Osteoblast (primary cell): ENCODE measurements at regions not wholly inside any gene's neighbourhood (a gene's known extent, or its start where the extent isn't known, plus 50 kb on each side); places are given as distances from the start of the nearest gene placed in this dataset.

Experiments used
- DNase-seq: peaks from one replicate; pipeline ENCODE4 v3.0.0; 2011; ENCODE audit warnings: low spot score, mixed read lengths; ENCODE audit not compliant: insufficient read length; ENCODE audit errors: missing footprints
- H2AFZ ChIP-seq: 2 replicates; pipeline ENCODE4 v1.6.0; 2011; ENCODE audit warnings: mild to moderate bottlenecking, low read length
- H3K27ac ChIP-seq: 2 replicates; pipeline ENCODE4 v1.5.1; 2011; ENCODE audit warnings: mild to moderate bottlenecking, low read depth, low read length, moderate library complexity
- H3K27me3 ChIP-seq: 2 replicates; pipeline ENCODE4 v1.6.0; 2012; ENCODE audit warnings: mild to moderate bottlenecking, control low read depth, inconsistent platforms, low read length, moderate library complexity; ENCODE audit not compliant: insufficient read depth
- H3K36me3 ChIP-seq: 2 replicates; pipeline ENCODE4 v1.5.1; 2011; ENCODE audit warnings: mild to moderate bottlenecking, low read length, control low read depth, moderate library complexity; ENCODE audit not compliant: insufficient read depth
- H3K4me1 ChIP-seq: 2 replicates; pipeline ENCODE4 v1.5.1; 2011; ENCODE audit warnings: mild to moderate bottlenecking, low read length, control low read depth, moderate library complexity; ENCODE audit not compliant: insufficient read depth
- H3K4me2 ChIP-seq: 2 replicates; pipeline ENCODE4 v1.6.0; 2011; ENCODE audit warnings: mild to moderate bottlenecking, low read length; ENCODE audit not compliant: insufficient read depth
- H3K4me3 ChIP-seq: fragments of 200-600 bp; sonication (generic); 3 replicates; pipeline ENCODE4 v1.5.1; 2012; ENCODE audit warnings: mild to moderate bottlenecking, low read length, inconsistent platforms; ENCODE audit not compliant: insufficient read depth
- H3K79me2 ChIP-seq: 2 replicates; pipeline ENCODE4 v1.6.0; 2012; ENCODE audit warnings: mild to moderate bottlenecking, low read length, control low read depth, inconsistent platforms; ENCODE audit not compliant: insufficient read depth
- H3K9me3 ChIP-seq: 2 replicates; pipeline ENCODE4 v1.5.1; 2011; ENCODE audit warnings: low read depth, low read length, control low read depth
- H4K20me1 ChIP-seq: 2 replicates; pipeline ENCODE4 v1.6.0; 2012; ENCODE audit warnings: mild to moderate bottlenecking, low read length, control low read depth; ENCODE audit not compliant: insufficient read depth
- TF ChIP-seq, protein P1 (sequence below): IDR thresholded peaks from 2 replicates; pipeline ENCODE4 v1.5.1; 2011; ENCODE audit warnings: mild to moderate bottlenecking, low read depth, low read length, moderate library complexity; ENCODE audit errors: extremely low read depth

DNA sequence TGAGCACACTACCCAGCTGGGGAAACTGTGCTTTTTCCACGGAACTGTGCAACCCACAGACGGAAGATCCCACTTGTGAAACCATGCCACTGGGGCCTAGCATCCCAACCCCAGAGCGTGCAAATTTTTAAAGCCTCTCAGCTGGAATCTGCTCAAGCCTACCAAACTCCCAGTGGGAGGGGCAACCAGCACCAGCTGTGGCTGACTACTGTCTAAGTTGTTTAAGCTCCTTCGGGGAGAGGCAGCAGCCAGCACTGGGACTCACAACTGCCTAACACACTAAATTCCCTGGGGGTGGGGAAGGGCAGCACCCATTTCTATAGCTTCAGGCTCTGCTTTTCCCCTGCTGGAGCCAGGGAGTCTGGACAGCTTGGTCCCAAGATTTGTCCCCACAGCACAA, 287.6 kb upstream of the MSX2 start:
- H3K9me3 ChIP-seq = no peaks in the 10 kb centered on the region
- H4K20me1 ChIP-seq = no peaks in the 10 kb centered on the region
- no peak overlapping the region for H2AFZ ChIP-seq
- no peak for DNase-seq
- TF ChIP-seq, protein P1, sequence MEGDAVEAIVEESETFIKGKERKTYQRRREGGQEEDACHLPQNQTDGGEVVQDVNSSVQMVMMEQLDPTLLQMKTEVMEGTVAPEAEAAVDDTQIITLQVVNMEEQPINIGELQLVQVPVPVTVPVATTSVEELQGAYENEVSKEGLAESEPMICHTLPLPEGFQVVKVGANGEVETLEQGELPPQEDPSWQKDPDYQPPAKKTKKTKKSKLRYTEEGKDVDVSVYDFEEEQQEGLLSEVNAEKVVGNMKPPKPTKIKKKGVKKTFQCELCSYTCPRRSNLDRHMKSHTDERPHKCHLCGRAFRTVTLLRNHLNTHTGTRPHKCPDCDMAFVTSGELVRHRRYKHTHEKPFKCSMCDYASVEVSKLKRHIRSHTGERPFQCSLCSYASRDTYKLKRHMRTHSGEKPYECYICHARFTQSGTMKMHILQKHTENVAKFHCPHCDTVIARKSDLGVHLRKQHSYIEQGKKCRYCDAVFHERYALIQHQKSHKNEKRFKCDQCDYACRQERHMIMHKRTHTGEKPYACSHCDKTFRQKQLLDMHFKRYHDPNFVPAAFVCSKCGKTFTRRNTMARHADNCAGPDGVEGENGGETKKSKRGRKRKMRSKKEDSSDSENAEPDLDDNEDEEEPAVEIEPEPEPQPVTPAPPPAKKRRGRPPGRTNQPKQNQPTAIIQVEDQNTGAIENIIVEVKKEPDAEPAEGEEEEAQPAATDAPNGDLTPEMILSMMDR = no peak
- H3K4me3 ChIP-seq = no peak overlapping the region
- H3K27me3 ChIP-seq = no peaks in the 10 kb centered on the region
- no peaks in the 10 kb centered on the region for H3K36me3 ChIP-seq
- no peak overlapping the region for H3K27ac ChIP-seq
- no peak overlapping the region for H3K4me2 ChIP-seq
- H3K79me2 ChIP-seq = no peaks in the 10 kb centered on the region
- no peaks in the 10 kb centered on the region for H3K4me1 ChIP-seq

- Histone ChIP-seq H3K4me1 (no peaks in the 10 kb centered on the region), H3K4me3 (no peak overlapping the region), H3K27me3 (no peaks in the 10 kb centered on the region), H3K4me2 (no peak overlapping the region), H3K9me3 (no peaks in the 10 kb centered on the region), H3K79me2 (no peaks in the 10 kb centered on the region), H4K20me1 (no peaks in the 10 kb centered on the region), H3K36me3 (no peaks in the 10 kb centered on the region), H2AFZ (no peak overlapping the region), H3K27ac (no peak overlapping the region)
- DNase-seq = no peak
- TF ChIP-seq, protein P1 = no peak
Measured at GRCh38 chr5:174444479-174445188, 279.7 kb upstream of the MSX2 start.

DNA sequence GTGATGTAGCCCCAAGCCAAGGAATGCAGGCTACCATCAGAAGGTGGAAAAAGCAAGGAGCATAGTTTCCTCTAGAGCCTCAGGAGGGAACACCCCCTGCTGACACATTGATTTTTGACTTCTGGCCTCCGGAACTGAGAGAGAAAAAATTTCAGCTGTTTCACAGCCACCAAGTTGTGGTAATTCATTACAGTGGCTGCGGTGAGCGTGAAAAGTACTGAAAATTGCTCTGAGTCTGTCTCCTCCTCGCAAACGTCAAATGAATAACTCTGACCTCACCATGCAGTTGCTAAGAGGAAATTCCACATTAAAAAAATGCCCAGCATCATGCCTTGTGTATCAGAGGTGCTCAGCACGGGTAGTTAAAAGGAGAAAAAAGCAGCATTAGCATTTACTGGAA, 277.9 kb upstream of the MSX2 start:
- H3K4me3 ChIP-seq = no peak overlapping the region
- no peaks in the 10 kb centered on the region for H4K20me1 ChIP-seq
- DNase-seq = peak; percentile 42
- no peak overlapping the region for H3K4me2 ChIP-seq
- H3K79me2 ChIP-seq = no peaks in the 10 kb centered on the region
- H2AFZ ChIP-seq = no peak overlapping the region
- TF ChIP-seq, protein P1 = no peak
- H3K27me3 ChIP-seq = no peaks in the 10 kb centered on the region
- no peaks in the 10 kb centered on the region for H3K4me1 ChIP-seq
- no peak overlapping the region for H3K27ac ChIP-seq
- no peaks in the 10 kb centered on the region for H3K9me3 ChIP-seq
- no peaks in the 10 kb centered on the region for H3K36me3 ChIP-seq

DNA sequence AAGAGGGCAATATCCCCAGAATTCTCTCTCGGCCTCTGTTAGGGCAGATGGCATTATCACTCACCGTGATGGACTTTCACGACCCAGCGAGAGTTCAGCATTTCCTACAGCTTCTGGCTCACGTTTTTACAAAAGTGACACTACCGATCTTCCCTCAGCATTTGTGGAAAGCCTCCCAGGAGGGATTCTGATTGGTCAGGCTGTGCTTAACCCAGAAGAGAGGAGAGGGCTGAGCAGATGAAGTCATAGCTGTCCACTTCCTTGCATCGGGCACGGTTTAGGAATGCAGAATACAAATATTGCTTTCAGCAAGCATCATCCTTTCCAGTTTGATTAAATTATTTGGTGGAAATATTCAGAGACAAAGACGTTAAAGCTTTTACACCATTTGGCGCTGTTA, 277.4 kb upstream of the MSX2 start:
- H3K36me3 ChIP-seq = no peaks in the 10 kb centered on the region
- no peak for DNase-seq
- H3K27ac ChIP-seq = no peak overlapping the region
- H2AFZ ChIP-seq = no peak overlapping the region
- no peaks in the 10 kb centered on the region for H3K9me3 ChIP-seq
- no peak overlapping the region for H3K4me3 ChIP-seq
- H3K79me2 ChIP-seq = no peaks in the 10 kb centered on the region
- TF ChIP-seq, protein P1 = no peak
- no peak overlapping the region for H3K4me2 ChIP-seq
- H3K4me1 ChIP-seq = no peaks in the 10 kb centered on the region
- H4K20me1 ChIP-seq = no peaks in the 10 kb centered on the region
- no peaks in the 10 kb centered on the region for H3K27me3 ChIP-seq
